Activated CD4-positive, alpha-beta T cell treated with anti-CD3 and anti-CD28 coated beads for 36 hours (primary cell): ENCODE measurements at regions not wholly inside any gene's neighbourhood (a gene's known extent, or its start where the extent isn't known, plus 50 kb on each side); places are given as distances from the start of the nearest gene placed in this dataset.

Experiments
- ATAC-seq: fragments of 200-7000 bp; cut with Tn5 transposase; one replicate; pipeline ENCODE4 v1.10.0; 2021; ENCODE audit warnings: mild to moderate bottlenecking, moderate library complexity
- CTCF ChIA-PET: fragments of 350-600 bp; sonication (Branson Sonifier 250); formaldehyde crosslinking; loops from one replicate; lab custom pipeline; 2021; ENCODE audit warnings: antibody characterized with exemption; lab: Charles Lee
- POLR2A ChIA-PET: fragments of 350-600 bp; sonication (Branson Sonifier 250); formaldehyde crosslinking; loops from one replicate; lab custom pipeline; 2021; ENCODE audit warnings: antibody characterized with exemption, inconsistent platforms; lab: Charles Lee
- DNase-seq: peaks from one replicate; pipeline ENCODE4 v3.0.0-alpha.2; 2020
- H3K27ac Mint-ChIP-seq: one replicate; pipeline ENCODE4 v1.8.0; 2021; ENCODE audit warnings: mixed read lengths
- H3K27me3 Mint-ChIP-seq: one replicate; pipeline ENCODE4 v1.8.0; 2021; ENCODE audit warnings: mixed read lengths
- H3K36me3 Mint-ChIP-seq: one replicate; pipeline ENCODE4 v1.8.0; 2021; ENCODE audit warnings: low read depth, mixed read lengths
- H3K4me1 Mint-ChIP-seq: one replicate; pipeline ENCODE4 v1.8.0; 2021; ENCODE audit warnings: mixed read lengths
- H3K4me3 Mint-ChIP-seq: one replicate; pipeline ENCODE4 v1.8.0; 2021; ENCODE audit warnings: mild to moderate bottlenecking, moderate library complexity, mixed read lengths
- H3K9me3 Mint-ChIP-seq: one replicate; pipeline ENCODE4 v1.8.0; 2021; ENCODE audit warnings: low read depth, mixed read lengths
- intact Hi-C, 2 experiments: fragments of 100-400 bp; cut with DNase I in 1 of 2; cut with micrococcal nuclease in 1 of 2; formaldehyde crosslinking; loops; one replicate each; pipeline versions ENCODE4 v1.14.2 to v1.15.1; 2022 to 2024; cut with DNase I, micrococcal nuclease

GRCh38 chr2:120576509-120577474, 158.9 kb upstream of the GLI2 start:
- Mint-ChIP-seq H3K4me3 (no peak overlapping the region), H3K27ac (no peak overlapping the region), H3K4me1 (no peaks in the 10 kb centered on the region), H3K36me3 (no peaks in the 10 kb centered on the region), H3K9me3 (no peaks in the 10 kb centered on the region), H3K27me3 (peaks cover 21% of the 10 kb centered on the region)
- intact Hi-C loops: no loop called here
- ATAC-seq (no peak), DNase-seq (no peak)
- POLR2A ChIA-PET: no interaction called here
- CTCF ChIA-PET: interaction anchor here (0.6 kb wide), 1 partner anchor 521 kb away, joined by 3 read pairs; no protein-coding TSS in a partner anchor

DNA sequence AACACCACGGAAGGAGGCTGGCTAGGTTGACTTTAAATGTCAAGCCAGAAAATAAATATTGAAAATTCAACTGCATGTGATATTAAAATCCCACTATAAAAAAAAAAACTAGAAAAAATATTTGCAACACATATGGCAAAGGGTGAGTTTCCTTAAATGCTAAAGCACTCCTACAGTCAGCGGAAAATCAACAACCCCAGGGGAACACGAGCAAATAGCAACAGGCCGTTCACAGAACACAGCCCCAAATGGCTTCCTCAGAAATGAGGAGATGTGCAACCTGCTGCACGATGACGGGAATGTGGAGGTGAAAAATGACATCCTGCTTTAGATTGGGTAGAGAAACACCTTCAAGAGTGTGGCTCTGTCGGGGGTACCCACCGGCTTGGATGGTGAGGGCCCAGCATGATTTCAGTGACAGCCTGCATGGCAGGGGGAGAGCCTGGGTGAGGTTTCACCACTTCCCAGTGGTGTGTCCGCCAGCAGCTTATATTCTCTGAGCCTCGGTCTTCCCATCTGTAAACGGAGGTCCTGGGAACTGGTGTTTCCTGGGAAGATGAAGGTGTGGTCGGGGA, 157.9 kb upstream of the GLI2 start:
- Mint-ChIP-seq H3K9me3 (no peaks in the 10 kb centered on the region), H3K4me1 (no peaks in the 10 kb centered on the region), H3K27me3 (peaks cover 22% of the 10 kb centered on the region), H3K4me3 (no peak overlapping the region), H3K36me3 (no peaks in the 10 kb centered on the region), H3K27ac (no peak overlapping the region)
- ATAC-seq (no peak), DNase-seq (no peak)
- ChIA-PET CTCF (interaction anchor here (0.6 kb wide), 1 partner anchor 522 kb away, joined by 3 read pairs; no protein-coding TSS in a partner anchor), POLR2A (no interaction called here)
- intact Hi-C loops: no loop called here

GRCh38 chr2:120578576-120579352, 156.9 kb upstream of the GLI2 start:
- intact Hi-C loops: no loop called here
- ATAC-seq (no peak), DNase-seq (no peak)
- ChIA-PET POLR2A (no interaction called here), CTCF (interaction anchor here (0.7 kb wide), 1 partner anchor 52 kb away, joined by 3 read pairs; no protein-coding TSS in a partner anchor)
- H3K4me1 Mint-ChIP-seq: no peaks in the 10 kb centered on the region
- peaks cover 28% of the 10 kb centered on the region for H3K27me3 Mint-ChIP-seq
- H3K27ac Mint-ChIP-seq: no peak overlapping the region
- H3K4me3 Mint-ChIP-seq: no peak overlapping the region
- H3K36me3 Mint-ChIP-seq: no peaks in the 10 kb centered on the region
- H3K9me3 Mint-ChIP-seq: no peaks in the 10 kb centered on the region

- DNase-seq (no peak), ATAC-seq (no peak)
- Mint-ChIP-seq H3K9me3 (no peaks in the 10 kb centered on the region), H3K4me3 (no peak overlapping the region), H3K27me3 (peaks cover 26% of the 10 kb centered on the region), H3K4me1 (no peaks in the 10 kb centered on the region), H3K36me3 (no peaks in the 10 kb centered on the region), H3K27ac (no peak overlapping the region)
- POLR2A ChIA-PET: no interaction called here
- intact Hi-C loops: no loop called here
- CTCF ChIA-PET: no interaction called here
Observed at GRCh38 chr2:120579916-120580685, 155.6 kb upstream of the GLI2 start.

DNA sequence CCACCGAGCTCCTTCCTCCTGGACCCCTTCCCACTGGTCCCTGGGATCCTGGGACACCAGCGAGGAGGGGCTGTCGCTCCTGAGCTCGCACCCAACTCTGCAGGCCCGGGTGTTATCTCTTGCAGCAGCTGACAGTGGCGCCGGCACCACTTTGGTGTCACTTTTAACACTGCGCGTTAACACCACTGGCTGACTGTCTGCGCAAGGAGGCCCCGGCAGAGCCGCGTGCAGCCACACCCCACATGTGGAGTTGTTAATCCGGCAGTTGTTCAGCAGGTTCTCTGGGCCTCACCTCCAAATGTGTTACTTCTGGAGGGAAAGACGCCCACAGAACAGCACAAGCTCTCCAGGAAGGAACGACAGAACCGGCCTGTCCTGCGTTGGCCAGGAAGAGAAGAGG, 155.0 kb upstream of the GLI2 start:
- no peak overlapping the region for H3K27ac Mint-ChIP-seq
- CTCF ChIA-PET: no interaction called here
- intact Hi-C loops: no loop called here
- no peaks in the 10 kb centered on the region for H3K36me3 Mint-ChIP-seq
- ATAC-seq: no peak
- peaks cover 28% of the 10 kb centered on the region for H3K27me3 Mint-ChIP-seq
- no peaks in the 10 kb centered on the region for H3K9me3 Mint-ChIP-seq
- no peak overlapping the region for H3K4me3 Mint-ChIP-seq
- POLR2A ChIA-PET: interaction anchor here (0.6 kb wide), 1 partner anchor 10 kb away, joined by 10 read pairs; no protein-coding TSS in a partner anchor
- H3K4me1 Mint-ChIP-seq: no peaks in the 10 kb centered on the region
- no peak for DNase-seq

GRCh38 chr2:120583121-120583520, 152.5 kb upstream of the GLI2 start:
- H3K4me1 Mint-ChIP-seq: peaks cover 5% of the 10 kb centered on the region
- ChIA-PET CTCF (no interaction called here), POLR2A (interaction anchor here (0.6 kb wide), 1 partner anchor 949 kb away, joined by 3 read pairs; no protein-coding TSS in a partner anchor)
- intact Hi-C loops: no loop called here
- no peak overlapping the region for H3K27ac Mint-ChIP-seq
- DNase-seq (no peak), ATAC-seq (no peak)
- H3K36me3 Mint-ChIP-seq: no peaks in the 10 kb centered on the region
- H3K9me3 Mint-ChIP-seq: no peaks in the 10 kb centered on the region
- H3K27me3 Mint-ChIP-seq: peaks cover 35% of the 10 kb centered on the region
- H3K4me3 Mint-ChIP-seq: no peak overlapping the region

DNA sequence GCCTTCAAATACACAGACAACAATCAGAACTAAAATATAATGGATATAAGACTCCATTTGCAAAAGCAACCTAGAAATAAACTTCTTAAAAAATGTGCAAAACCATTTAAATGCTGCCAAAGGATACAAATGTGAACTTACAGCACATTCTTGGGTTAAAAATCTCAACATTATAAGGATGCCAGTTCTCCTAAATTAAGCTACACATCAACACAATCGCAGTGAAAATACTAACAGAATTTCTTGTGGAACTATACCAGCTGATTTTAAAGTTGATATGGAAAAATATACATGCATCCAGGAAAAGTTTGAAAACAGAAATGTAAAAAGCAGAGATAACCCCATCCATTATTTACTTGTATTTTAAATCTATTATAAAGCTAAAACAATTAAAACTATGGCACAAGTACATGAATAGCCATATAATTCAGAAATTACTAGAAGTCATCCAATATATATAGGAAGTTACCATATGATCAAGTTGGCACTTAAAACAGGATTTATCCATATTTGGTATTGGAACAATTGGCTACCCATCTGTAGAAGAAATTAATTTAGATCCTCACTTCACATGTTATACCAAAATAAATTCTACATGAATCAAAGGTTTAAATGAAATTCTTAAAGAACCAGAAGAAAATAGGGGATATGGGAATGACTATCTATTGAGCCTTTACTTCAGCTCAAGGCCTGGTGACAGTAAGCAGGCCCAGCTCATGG, 151.7 kb upstream of the GLI2 start:
- H3K27ac Mint-ChIP-seq: no peak overlapping the region
- H3K27me3 Mint-ChIP-seq: peaks cover 42% of the 10 kb centered on the region
- no peaks in the 10 kb centered on the region for H3K36me3 Mint-ChIP-seq
- POLR2A ChIA-PET: no interaction called here
- peaks cover 5% of the 10 kb centered on the region for H3K4me1 Mint-ChIP-seq
- ATAC-seq: no peak
- intact Hi-C loops: no loop called here
- H3K9me3 Mint-ChIP-seq: no peaks in the 10 kb centered on the region
- no peak for DNase-seq
- no peak overlapping the region for H3K4me3 Mint-ChIP-seq
- CTCF ChIA-PET: no interaction called here

DNA sequence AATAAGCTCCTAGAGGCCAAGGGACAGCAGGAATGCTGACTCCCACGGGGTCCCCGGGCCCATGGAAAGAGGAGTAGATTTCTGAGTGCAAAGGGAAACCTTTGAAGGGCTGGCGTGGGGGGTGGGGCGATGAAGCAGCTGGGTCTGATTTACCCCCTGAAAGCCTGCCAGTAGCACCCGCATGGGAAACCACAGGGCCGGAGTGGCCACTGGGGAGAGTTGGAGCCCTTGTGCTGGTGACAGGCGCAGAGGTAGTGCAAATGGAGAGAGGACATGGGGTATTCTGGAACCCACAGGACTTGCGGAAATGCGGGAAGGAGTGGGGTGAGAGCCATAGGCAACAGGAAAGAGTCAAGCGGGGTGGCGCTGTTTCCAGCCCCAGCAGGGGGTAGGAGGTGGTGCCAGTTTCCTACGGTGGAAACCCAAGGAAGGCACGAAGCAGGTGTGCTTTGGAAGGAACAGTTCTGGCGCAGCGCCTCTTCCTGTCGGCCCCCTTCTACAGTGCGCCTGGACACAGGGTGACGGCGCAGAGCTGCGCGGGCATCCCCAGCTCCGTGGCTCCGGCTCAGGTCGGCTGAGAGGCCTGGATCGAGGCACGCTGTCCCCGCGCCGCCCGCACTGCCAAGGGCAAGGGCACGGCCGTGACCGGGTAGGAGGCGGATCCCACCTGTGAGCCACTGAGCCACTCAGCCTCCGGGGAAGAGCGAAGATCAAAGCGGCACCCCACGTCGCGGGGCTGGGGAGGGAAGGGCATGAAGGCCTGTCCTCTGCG, 149.0 kb upstream of the GLI2 start:
- CTCF ChIA-PET: interaction anchor here (0.7 kb wide), 1 partner anchor 15 kb away, joined by 3 read pairs; no protein-coding TSS in a partner anchor
- Mint-ChIP-seq H3K9me3 (no peaks in the 10 kb centered on the region), H3K27ac (no peak overlapping the region), H3K27me3 (peaks cover 40% of the 10 kb centered on the region), H3K4me1 (peaks cover 5% of the 10 kb centered on the region), H3K4me3 (no peak overlapping the region), H3K36me3 (no peaks in the 10 kb centered on the region)
- ATAC-seq: no peak
- intact Hi-C loops: no loop called here
- no peak for DNase-seq
- POLR2A ChIA-PET: no interaction called here

- H3K9me3 Mint-ChIP-seq: no peaks in the 10 kb centered on the region
- ChIA-PET POLR2A (no interaction called here), CTCF (interaction anchor here (0.6 to 0.9 kb wide), 2 partner anchors 9 to 32 kb away, joined by 3 read pairs; no protein-coding TSS in a partner anchor)
- intact Hi-C loops: no loop called here
- H3K27me3 Mint-ChIP-seq: peaks cover 44% of the 10 kb centered on the region
- H3K27ac Mint-ChIP-seq: no peak overlapping the region
- DNase-seq: no peak
- no peaks in the 10 kb centered on the region for H3K36me3 Mint-ChIP-seq
- H3K4me3 Mint-ChIP-seq: no peak overlapping the region
- ATAC-seq: no peak
- H3K4me1 Mint-ChIP-seq: peaks cover 5% of the 10 kb centered on the region
Observed at GRCh38 chr2:120587279-120587996, 148.2 kb upstream of the GLI2 start.
